Tibial nerve (tissue), 4 donors: ENCODE measurements at regions not wholly inside any gene's neighbourhood (a gene's known extent, or its start where the extent isn't known, plus 50 kb on each side); places are given as distances from the start of the nearest gene placed in this dataset.

Experiments used
- EP300 ChIP-seq, 2 donors: sonication (generic); formaldehyde crosslinking; IDR thresholded peaks; one replicate each; pipeline ENCODE4 v1.6.1; 2017; ENCODE audit warnings: antibody characterized with exemption in 2 of 2, mild to moderate bottlenecking in 1 of 2
- POLR2A ChIP-seq, 2 donors: fragments of 450-650 bp; IDR thresholded peaks; one replicate each; pipeline ENCODE4 v1.6.1; 2017; ENCODE audit warnings: antibody characterized with exemption in 2 of 2, mild to moderate bottlenecking in 2 of 2, moderate library complexity in 2 of 2
- TF ChIP-seq, protein P1 (sequence below), 5 experiments: fragments of 200-600 bp in 3 of 5; fragments of 450-650 bp in 2 of 5; sonication (generic) in 3 of 5; IDR thresholded peaks; one replicate each; pipeline ENCODE4 v1.5.1; 2016 to 2019; ENCODE audit warnings: antibody characterized with exemption in 5 of 5, mild to moderate bottlenecking in 3 of 5, moderate library complexity in 2 of 5

DNA sequence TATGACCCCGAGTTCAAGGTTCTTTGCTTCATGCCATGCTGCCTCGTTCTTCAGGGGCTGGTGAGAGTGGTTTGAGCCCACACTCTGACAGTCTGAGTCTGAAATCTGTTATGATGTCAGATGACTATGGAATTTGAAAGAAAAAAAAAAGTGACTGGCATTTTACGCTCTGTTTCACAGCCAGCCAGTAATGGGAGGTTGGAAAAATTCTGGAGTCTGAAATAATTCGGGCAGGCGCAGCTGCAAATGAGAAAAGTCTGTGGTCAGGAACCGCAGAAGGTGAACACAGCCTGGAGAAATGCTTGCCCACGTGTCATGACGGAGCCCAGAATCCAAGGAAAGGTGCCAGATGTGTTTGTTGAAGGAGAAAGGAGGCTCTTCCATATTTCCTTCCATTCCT lies 269.8 kb upstream of the PWP1 start:
- TF ChIP-seq POLR2A (IDR thresholded peaks at IDR 0.05) (no peak), EP300 (IDR thresholded peaks at IDR 0.05) (no peak)
- TF ChIP-seq, protein P1, sequence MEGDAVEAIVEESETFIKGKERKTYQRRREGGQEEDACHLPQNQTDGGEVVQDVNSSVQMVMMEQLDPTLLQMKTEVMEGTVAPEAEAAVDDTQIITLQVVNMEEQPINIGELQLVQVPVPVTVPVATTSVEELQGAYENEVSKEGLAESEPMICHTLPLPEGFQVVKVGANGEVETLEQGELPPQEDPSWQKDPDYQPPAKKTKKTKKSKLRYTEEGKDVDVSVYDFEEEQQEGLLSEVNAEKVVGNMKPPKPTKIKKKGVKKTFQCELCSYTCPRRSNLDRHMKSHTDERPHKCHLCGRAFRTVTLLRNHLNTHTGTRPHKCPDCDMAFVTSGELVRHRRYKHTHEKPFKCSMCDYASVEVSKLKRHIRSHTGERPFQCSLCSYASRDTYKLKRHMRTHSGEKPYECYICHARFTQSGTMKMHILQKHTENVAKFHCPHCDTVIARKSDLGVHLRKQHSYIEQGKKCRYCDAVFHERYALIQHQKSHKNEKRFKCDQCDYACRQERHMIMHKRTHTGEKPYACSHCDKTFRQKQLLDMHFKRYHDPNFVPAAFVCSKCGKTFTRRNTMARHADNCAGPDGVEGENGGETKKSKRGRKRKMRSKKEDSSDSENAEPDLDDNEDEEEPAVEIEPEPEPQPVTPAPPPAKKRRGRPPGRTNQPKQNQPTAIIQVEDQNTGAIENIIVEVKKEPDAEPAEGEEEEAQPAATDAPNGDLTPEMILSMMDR (IDR thresholded peaks at IDR 0.05) = no peak
